Adrenal gland (tissue), 5 donors: ENCODE measurements at regions not wholly inside any gene's neighbourhood (a gene's known extent, or its start where the extent isn't known, plus 50 kb on each side); places are given as distances from the start of the nearest gene placed in this dataset.

Experiments used
- POLR2A ChIP-seq, 2 donors: fragments of 450-650 bp; IDR thresholded peaks; one replicate each; pipeline ENCODE4 v1.6.1; 2017; ENCODE audit warnings: antibody characterized with exemption in 2 of 2, mild to moderate bottlenecking in 2 of 2, moderate library complexity in 1 of 2
- TF ChIP-seq, protein P1 (sequence below), 6 experiments: fragments of 450-650 bp in 4 of 6; fragments of 200-600 bp in 2 of 6; sonication (generic) in 1 of 6; IDR thresholded peaks; 1 replicate in 5 of 6; 2 replicates in 1 of 6; pipeline versions ENCODE4 v1.5.1 to v1.8.0; 2016 to 2021; ENCODE audit warnings: antibody characterized with exemption in 6 of 6, mild to moderate bottlenecking in 2 of 6, moderate library complexity in 1 of 6
- donor health status: DM: no; HTN: no; CAD: no.

DNA sequence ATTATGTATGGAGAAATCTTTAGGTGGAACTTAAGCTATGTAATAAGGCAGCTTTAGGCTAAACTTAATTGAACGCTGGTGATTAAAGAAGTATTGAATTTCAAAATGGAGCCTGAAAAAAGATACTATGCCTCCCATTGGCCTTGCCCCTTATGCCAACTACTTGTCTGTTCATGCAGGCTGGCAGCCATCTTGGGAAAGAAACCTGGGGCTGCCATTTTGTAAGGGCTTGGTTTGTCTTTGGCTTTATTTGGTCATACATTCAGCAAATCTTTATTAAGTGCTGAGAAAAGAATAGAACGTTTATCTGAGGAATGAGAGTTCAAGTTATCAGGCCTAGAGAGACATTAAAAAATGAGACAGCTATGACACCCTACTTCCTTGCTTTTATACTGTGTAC, 231.3 kb downstream of the KCNE4 start:
- TF ChIP-seq, protein P1, sequence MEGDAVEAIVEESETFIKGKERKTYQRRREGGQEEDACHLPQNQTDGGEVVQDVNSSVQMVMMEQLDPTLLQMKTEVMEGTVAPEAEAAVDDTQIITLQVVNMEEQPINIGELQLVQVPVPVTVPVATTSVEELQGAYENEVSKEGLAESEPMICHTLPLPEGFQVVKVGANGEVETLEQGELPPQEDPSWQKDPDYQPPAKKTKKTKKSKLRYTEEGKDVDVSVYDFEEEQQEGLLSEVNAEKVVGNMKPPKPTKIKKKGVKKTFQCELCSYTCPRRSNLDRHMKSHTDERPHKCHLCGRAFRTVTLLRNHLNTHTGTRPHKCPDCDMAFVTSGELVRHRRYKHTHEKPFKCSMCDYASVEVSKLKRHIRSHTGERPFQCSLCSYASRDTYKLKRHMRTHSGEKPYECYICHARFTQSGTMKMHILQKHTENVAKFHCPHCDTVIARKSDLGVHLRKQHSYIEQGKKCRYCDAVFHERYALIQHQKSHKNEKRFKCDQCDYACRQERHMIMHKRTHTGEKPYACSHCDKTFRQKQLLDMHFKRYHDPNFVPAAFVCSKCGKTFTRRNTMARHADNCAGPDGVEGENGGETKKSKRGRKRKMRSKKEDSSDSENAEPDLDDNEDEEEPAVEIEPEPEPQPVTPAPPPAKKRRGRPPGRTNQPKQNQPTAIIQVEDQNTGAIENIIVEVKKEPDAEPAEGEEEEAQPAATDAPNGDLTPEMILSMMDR (IDR thresholded peaks at IDR 0.05), result no peak
- no peak for TF ChIP-seq POLR2A (IDR thresholded peaks at IDR 0.05)
